ENCODE measurements at regions not wholly inside any gene's neighbourhood (a gene's known extent, or its start where the extent isn't known, plus 50 kb on each side); places are given as distances from the start of the nearest gene placed in this dataset.

DNA sequence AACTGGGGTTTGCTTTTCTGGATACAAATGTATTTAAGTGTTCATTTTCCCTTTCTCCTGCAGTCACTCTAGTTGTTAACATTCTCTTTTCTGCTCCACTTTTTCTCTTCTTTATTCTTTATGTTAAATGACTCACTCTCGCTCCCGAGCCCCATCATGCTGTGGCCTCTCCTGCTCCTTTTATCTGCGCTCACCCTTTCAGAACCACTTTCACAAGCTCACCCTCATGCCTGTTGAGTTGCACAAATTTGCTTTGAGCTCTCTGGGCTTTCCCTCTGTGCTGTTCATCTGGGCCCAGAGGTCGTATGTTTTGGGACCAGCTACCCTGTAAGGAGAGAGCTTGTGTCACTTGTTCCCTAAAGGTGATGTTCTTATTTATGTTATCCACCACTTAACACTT is 98.1 kb upstream of the ASCC3 start:
- TF ChIP-seq, protein P1, sequence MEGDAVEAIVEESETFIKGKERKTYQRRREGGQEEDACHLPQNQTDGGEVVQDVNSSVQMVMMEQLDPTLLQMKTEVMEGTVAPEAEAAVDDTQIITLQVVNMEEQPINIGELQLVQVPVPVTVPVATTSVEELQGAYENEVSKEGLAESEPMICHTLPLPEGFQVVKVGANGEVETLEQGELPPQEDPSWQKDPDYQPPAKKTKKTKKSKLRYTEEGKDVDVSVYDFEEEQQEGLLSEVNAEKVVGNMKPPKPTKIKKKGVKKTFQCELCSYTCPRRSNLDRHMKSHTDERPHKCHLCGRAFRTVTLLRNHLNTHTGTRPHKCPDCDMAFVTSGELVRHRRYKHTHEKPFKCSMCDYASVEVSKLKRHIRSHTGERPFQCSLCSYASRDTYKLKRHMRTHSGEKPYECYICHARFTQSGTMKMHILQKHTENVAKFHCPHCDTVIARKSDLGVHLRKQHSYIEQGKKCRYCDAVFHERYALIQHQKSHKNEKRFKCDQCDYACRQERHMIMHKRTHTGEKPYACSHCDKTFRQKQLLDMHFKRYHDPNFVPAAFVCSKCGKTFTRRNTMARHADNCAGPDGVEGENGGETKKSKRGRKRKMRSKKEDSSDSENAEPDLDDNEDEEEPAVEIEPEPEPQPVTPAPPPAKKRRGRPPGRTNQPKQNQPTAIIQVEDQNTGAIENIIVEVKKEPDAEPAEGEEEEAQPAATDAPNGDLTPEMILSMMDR (IDR thresholded peaks at IDR 0.05 in 2 of 3, conservative IDR thresholded peaks at IDR 0.05 in 1 of 3; ENCODE audit: borderline replicate concordance in 1 of 3, insufficient read depth in 1 of 3, low read depth in 2 of 3, low read length in 2 of 3) = no peak
- TF ChIP-seq, protein P2, sequence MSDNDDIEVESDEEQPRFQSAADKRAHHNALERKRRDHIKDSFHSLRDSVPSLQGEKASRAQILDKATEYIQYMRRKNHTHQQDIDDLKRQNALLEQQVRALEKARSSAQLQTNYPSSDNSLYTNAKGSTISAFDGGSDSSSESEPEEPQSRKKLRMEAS (IDR thresholded peaks at IDR 0.05) = no peak
- TF ChIP-seq POLR2A (IDR thresholded peaks at IDR 0.05; ENCODE audit: borderline replicate concordance, extremely low read depth, insufficient read depth, insufficient read length) (no peak), CEBPB (IDR thresholded peaks at IDR 0.05; ENCODE audit: low read depth) (no peak), JUND (IDR thresholded peaks at IDR 0.05) (no peak), EZH2phosphoT487 (IDR thresholded peaks at IDR 0.05; ENCODE audit: borderline replicate concordance) (no peak), ZFX (IDR thresholded peaks at IDR 0.05) (no peak), SRF (IDR thresholded peaks at IDR 0.05; ENCODE audit: low read depth) (no peak), ZNF274 (IDR thresholded peaks at IDR 0.05; ENCODE audit: low read depth, low read length) (no peak), ELF1 (IDR thresholded peaks at IDR 0.05; ENCODE audit: borderline replicate concordance, low read depth) (no peak), RAD21 (IDR thresholded peaks at IDR 0.05; ENCODE audit: low read depth) (no peak), TCF7L2 (IDR thresholded peaks at IDR 0.05; ENCODE audit: borderline replicate concordance, extremely low read depth, insufficient read depth, insufficient read length) (no peak)

All from HCT116 (cell line).